HL-60 (cell line): ENCODE measurements at regions not wholly inside any gene's neighbourhood (a gene's known extent, or its start where the extent isn't known, plus 50 kb on each side); places are given as distances from the start of the nearest gene placed in this dataset.
A peak's percentile ranks its signal among the peaks of the same experiment; 100 is the strongest.

ENCODE experiments used
- DNase-seq, 2 experiments: peaks; one replicate each; pipeline ENCODE4 v3.0.0-alpha.2; 2010 to 2020; ENCODE audit warnings: low read depth in 1 of 2, low spot score in 1 of 2
- H3K27ac ChIP-seq: fragments of 250-450 bp; sonication (Bioruptor Pico); replicated peaks from 2 replicates; pipeline ENCODE4 v1.5.1; 2020; ENCODE audit warnings: mild to moderate bottlenecking, moderate library complexity
- H3K27me3 ChIP-seq: fragments of 250-450 bp; sonication (Bioruptor Pico); 2 replicates; pipeline ENCODE4 v1.5.1; 2021; ENCODE audit warnings: mild to moderate bottlenecking, moderate library complexity; ENCODE audit not compliant: insufficient read depth, poor library complexity, severe bottlenecking
- H3K4me3 ChIP-seq: replicated peaks from 2 replicates; pipeline ENCODE4 v1.5.1; 2011; ENCODE audit warnings: mild to moderate bottlenecking, control low read depth, low read length; ENCODE audit not compliant: insufficient read depth
- GABPA ChIP-seq: IDR thresholded peaks from 2 replicates; pipeline ENCODE4 v1.6.1; 2012; ENCODE audit warnings: low read depth
- POLR2AphosphoS5 ChIP-seq: IDR thresholded peaks from 2 replicates; pipeline ENCODE4 v1.6.1; 2012; ENCODE audit warnings: low read depth
- SPI1 ChIP-seq: IDR thresholded peaks from 2 replicates; pipeline ENCODE4 v1.6.1; 2012; ENCODE audit warnings: low read depth, mild to moderate bottlenecking, borderline replicate concordance
- TF ChIP-seq, protein P1 (sequence below): IDR thresholded peaks from one replicate; pipeline ENCODE4 v1.5.1; 2011; ENCODE audit warnings: low read length, control low read depth, inconsistent platforms; ENCODE audit not compliant: insufficient read depth
- TF ChIP-seq, protein P2 (sequence below): IDR thresholded peaks from 2 replicates; pipeline ENCODE4 v1.6.1; 2012; ENCODE audit warnings: low read depth; ENCODE audit not compliant: insufficient replicate concordance

DNA sequence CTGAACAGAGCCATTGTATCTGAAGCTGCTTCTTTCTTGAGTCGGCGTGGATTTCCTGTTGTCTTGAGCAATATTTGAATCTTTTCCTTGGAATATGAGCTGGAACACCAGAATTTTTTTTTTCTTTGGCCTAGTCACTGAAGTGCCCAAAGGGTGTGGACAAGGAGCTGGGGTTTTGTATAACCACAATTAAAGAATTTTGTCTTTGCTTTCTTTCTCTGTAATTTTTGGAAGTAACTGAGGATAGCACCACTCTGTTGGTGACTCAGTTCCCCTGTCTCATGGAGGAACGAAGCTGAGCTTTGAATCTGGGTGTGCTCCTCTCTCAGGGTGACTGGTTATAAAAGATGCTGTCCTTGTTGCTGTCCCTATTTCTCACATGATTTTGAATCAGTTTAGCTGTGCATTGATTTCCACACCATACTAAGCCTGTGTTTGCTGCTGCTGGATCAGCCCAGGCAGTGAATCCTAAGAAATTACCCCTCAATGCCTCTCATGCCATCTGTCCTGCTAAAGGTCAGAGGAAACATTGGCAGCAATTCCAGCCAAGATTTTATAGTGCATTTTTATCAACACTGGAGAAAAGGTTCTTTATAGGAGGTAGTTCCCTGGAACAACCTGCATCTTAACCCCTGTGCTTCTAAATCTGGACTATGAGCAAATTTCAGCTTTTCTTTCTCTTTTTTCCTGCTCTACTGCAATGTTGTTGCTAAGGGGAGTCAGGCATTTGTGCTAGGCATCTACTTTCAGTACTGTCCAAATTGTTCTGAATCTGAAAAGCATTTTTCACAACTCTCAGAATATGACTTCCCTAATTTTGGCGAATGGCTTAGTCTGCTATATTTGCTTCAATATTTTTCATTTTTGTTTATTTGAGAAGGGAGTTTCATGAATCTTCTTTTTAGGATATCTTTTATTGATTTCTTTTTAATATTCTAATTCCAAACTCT, 540.8 kb downstream of the SOX6 start:
- Histone ChIP-seq H3K27ac (no peak overlapping the region), H3K27me3 (no peaks in the 10 kb centered on the region), H3K4me3 (no peak overlapping the region)
- peak; percentile 59 for TF ChIP-seq SPI1
- TF ChIP-seq, protein P1, sequence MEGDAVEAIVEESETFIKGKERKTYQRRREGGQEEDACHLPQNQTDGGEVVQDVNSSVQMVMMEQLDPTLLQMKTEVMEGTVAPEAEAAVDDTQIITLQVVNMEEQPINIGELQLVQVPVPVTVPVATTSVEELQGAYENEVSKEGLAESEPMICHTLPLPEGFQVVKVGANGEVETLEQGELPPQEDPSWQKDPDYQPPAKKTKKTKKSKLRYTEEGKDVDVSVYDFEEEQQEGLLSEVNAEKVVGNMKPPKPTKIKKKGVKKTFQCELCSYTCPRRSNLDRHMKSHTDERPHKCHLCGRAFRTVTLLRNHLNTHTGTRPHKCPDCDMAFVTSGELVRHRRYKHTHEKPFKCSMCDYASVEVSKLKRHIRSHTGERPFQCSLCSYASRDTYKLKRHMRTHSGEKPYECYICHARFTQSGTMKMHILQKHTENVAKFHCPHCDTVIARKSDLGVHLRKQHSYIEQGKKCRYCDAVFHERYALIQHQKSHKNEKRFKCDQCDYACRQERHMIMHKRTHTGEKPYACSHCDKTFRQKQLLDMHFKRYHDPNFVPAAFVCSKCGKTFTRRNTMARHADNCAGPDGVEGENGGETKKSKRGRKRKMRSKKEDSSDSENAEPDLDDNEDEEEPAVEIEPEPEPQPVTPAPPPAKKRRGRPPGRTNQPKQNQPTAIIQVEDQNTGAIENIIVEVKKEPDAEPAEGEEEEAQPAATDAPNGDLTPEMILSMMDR: no peak
- DNase-seq: no peak

DNA sequence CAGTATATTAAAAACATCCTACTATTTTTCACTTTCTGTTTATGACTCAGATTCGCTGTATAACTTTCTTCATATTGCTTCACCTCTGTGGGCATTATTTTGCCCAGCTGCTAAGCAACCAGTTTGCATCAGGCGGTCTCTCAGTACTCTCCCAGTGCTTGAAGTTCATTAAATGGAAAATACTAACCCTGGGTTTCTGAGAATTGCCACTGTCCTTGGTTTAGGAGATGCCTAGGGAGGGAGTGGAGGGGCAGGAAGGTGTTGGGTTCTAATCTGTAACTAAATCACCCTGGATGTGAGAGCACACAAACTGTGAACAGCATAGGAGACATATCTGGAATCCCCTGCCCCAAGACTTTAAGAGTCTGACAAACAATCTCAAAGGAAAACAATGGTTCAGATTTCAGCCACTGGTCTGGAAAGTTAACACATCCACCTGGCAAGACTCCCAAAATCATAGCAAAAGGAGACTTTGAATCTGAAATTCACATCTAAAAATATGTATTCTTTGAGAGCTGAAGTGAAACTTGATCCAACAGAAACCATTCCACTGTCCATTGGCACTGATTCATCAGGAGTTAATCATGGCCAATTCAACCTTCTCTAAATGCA, 540.0 kb downstream of the SOX6 start:
- H3K27me3 ChIP-seq: no peaks in the 10 kb centered on the region
- peak in 1 of 2 experiments; percentile 42 for DNase-seq
- H3K27ac ChIP-seq: no peak overlapping the region
- TF ChIP-seq, protein P2, sequence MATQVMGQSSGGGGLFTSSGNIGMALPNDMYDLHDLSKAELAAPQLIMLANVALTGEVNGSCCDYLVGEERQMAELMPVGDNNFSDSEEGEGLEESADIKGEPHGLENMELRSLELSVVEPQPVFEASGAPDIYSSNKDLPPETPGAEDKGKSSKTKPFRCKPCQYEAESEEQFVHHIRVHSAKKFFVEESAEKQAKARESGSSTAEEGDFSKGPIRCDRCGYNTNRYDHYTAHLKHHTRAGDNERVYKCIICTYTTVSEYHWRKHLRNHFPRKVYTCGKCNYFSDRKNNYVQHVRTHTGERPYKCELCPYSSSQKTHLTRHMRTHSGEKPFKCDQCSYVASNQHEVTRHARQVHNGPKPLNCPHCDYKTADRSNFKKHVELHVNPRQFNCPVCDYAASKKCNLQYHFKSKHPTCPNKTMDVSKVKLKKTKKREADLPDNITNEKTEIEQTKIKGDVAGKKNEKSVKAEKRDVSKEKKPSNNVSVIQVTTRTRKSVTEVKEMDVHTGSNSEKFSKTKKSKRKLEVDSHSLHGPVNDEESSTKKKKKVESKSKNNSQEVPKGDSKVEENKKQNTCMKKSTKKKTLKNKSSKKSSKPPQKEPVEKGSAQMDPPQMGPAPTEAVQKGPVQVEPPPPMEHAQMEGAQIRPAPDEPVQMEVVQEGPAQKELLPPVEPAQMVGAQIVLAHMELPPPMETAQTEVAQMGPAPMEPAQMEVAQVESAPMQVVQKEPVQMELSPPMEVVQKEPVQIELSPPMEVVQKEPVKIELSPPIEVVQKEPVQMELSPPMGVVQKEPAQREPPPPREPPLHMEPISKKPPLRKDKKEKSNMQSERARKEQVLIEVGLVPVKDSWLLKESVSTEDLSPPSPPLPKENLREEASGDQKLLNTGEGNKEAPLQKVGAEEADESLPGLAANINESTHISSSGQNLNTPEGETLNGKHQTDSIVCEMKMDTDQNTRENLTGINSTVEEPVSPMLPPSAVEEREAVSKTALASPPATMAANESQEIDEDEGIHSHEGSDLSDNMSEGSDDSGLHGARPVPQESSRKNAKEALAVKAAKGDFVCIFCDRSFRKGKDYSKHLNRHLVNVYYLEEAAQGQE: no peak
- TF ChIP-seq, protein P1: no peak
- TF ChIP-seq GABPA: no peak
- no peak for TF ChIP-seq POLR2AphosphoS5
- TF ChIP-seq SPI1: no peak
- H3K4me3 ChIP-seq: no peak overlapping the region

DNA sequence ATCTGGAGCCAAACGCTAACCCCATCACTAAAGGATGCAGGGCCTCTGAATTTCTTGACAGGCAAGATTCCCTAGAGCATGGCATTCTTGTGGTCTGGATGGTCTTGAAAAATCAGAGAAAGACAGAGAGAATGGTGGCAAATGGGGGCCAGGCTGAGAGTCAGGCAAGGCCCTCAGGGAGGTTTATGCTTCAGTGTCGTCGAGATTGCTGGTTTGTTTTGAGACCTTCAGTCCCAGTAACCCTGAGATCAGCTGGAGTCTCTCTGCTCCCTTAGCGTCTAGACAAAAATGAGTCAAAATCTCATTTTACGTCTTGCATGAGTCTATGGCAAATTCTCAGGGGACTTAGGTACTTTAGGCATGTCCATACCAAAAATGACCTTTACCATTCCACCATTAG, 539.3 kb downstream of the SOX6 start:
- no peak for DNase-seq
- Histone ChIP-seq H3K27me3 (no peaks in the 10 kb centered on the region), H3K27ac (no peak overlapping the region), H3K4me3 (no peak overlapping the region)
- TF ChIP-seq POLR2AphosphoS5: no peak
- TF ChIP-seq GABPA: no peak
- TF ChIP-seq, protein P1: no peak
- TF ChIP-seq, protein P2: no peak
- TF ChIP-seq SPI1: no peak
